ENCODE measurements at regions not wholly inside any gene's neighbourhood (a gene's known extent, or its start where the extent isn't known, plus 50 kb on each side); places are given as distances from the start of the nearest gene placed in this dataset.

GRCh38 chrX:121120690-121121605 lies 73.5 kb downstream of the GLUD2 start:
- TF ChIP-seq POLR2AphosphoS5 (IDR thresholded peaks at IDR 0.05) (no peak), CTCF (IDR thresholded peaks at IDR 0.05 in 8 of 11, conservative IDR thresholded peaks at IDR 0.05 in 3 of 11) (no peak), POLR2A (IDR thresholded peaks at IDR 0.05) (no peak)

All from spleen (tissue), 7 donors.